HG03139 (cell line): ENCODE measurements at regions not wholly inside any gene's neighbourhood (a gene's known extent, or its start where the extent isn't known, plus 50 kb on each side); places are given as distances from the start of the nearest gene placed in this dataset.

Experiments
- ATAC-seq: cut with Tn5 transposase; IDR thresholded peaks from one replicate; pipeline ENCODE4 v1.9.1; 2021; ENCODE audit not compliant: unreplicated experiment

DNA sequence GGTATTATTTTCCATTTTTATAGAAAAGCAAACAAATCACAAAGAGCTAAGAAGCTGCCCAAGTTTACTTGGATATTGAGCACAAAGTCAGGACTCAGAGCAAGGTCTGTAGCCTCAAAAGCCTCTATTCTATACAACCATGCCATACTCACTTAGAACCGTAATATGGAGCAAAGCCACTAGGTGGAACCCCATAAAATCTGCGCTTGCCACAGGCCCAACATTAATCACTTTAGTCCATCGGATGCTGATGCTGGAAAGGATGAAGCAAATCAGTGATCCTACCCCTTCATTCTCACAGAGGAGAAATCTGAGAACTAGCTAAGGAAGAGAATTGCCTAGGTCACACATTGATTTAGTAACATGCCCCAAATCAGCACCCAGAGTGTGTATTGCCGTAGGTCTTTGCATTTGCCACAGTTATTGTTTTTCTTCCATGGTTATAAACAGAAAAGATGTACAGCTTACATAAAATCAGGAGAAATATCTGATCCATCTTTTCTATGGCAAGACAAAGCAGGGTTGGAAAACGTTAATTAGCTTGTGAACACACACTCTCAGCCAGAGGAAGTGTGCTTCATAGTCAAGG, 56.7 kb upstream of the RAB38 start:
- ATAC-seq: peak; percentile 83

DNA sequence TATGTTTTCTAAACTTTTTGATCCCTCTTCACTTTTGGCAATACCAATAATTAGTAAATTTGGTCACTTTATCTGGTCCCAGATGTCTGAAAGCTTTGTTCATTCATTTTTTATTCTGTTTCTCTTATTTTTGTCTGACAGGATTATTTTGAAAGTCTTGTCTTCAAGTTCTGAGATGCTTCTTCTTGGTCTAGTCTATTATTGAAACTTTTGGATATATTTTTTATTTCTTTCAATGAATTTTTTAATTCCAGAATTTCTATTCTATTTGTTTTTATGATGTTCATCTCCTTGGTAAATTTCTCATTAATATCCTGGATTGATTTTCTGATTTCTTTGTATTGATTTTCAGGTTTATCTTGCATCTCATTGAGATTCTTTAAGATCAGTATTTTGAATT, 54.1 kb upstream of the RAB38 start:
- ATAC-seq: no peak
